ENCODE measurements at regions not wholly inside any gene's neighbourhood (a gene's known extent, or its start where the extent isn't known, plus 50 kb on each side); places are given as distances from the start of the nearest gene placed in this dataset.

GRCh38 chr5:52638732-52639131, 149.0 kb upstream of the ITGA1 start:
- TF ChIP-seq EZH2 (IDR thresholded peaks at IDR 0.05) (no peak), POLR2AphosphoS5 (IDR thresholded peaks at IDR 0.05; ENCODE audit: borderline replicate concordance, low read depth, low read length) (no peak), FOXP2 (optimal IDR thresholded peaks at IDR 0.05; ENCODE audit: control extremely low read depth, extremely low read length, insufficient read depth) (no peak)

Measured in SK-N-MC (cell line).